ENCODE measurements at regions not wholly inside any gene's neighbourhood (a gene's known extent, or its start where the extent isn't known, plus 50 kb on each side); places are given as distances from the start of the nearest gene placed in this dataset.

GRCh38 chr21:27683292-27683691, 716.4 kb upstream of the ADAMTS5 start:
- TF ChIP-seq POLR2A (IDR thresholded peaks at IDR 0.05), result no peak
- no peak for TF ChIP-seq CTCF (IDR thresholded peaks at IDR 0.05)
- no peak for TF ChIP-seq POLR2AphosphoS5 (IDR thresholded peaks at IDR 0.05; ENCODE audit: insufficient read depth in 1 of 2, low read depth in 1 of 2)

Measured in vagina (tissue), 2 donors.